CD1c-positive myeloid dendritic cell (primary cell): ENCODE measurements at regions not wholly inside any gene's neighbourhood (a gene's known extent, or its start where the extent isn't known, plus 50 kb on each side); places are given as distances from the start of the nearest gene placed in this dataset.
"Not testable (repeated sequence)": the region's sequence is repeated elsewhere in the genome, so short reads cannot be mapped to it uniquely, and the experiment has no call there.

ENCODE experiments used
- DNase-seq: peaks from one replicate; pipeline ENCODE4 v3.0.0-alpha.2; 2016; ENCODE audit errors: extremely low spot score

GRCh38 chr2:199558156-199558555 lies 100.4 kb upstream of the SATB2 start:
- DNase-seq, result no peak

GRCh38 chr2:199556527-199557285 lies 99.0 kb upstream of the SATB2 start:
- no peak for DNase-seq

GRCh38 chr2:199554026-199554425 lies 96.3 kb upstream of the SATB2 start:
- DNase-seq, result no peak

- DNase-seq, result no peak
Measured at GRCh38 chr2:199552141-199552540, 94.4 kb upstream of the SATB2 start.

- DNase-seq, result no peak
Measured at GRCh38 chr2:199543606-199544172, 86.0 kb upstream of the SATB2 start.

GRCh38 chr2:199535445-199536177 lies 77.9 kb upstream of the SATB2 start:
- DNase-seq, result no peak

GRCh38 chr2:199533873-199534272 lies 76.1 kb upstream of the SATB2 start:
- DNase-seq, result not testable (repeated sequence)

GRCh38 chr2:199527071-199527470 lies 69.3 kb upstream of the SATB2 start:
- no peak for DNase-seq

GRCh38 chr2:199524689-199525574 lies 67.2 kb upstream of the SATB2 start:
- no peak for DNase-seq

GRCh38 chr2:199509403-199509802 lies 51.7 kb upstream of the SATB2 start:
- no peak for DNase-seq
